ENCODE measurements at regions not wholly inside any gene's neighbourhood (a gene's known extent, or its start where the extent isn't known, plus 50 kb on each side); places are given as distances from the start of the nearest gene placed in this dataset.

DNA sequence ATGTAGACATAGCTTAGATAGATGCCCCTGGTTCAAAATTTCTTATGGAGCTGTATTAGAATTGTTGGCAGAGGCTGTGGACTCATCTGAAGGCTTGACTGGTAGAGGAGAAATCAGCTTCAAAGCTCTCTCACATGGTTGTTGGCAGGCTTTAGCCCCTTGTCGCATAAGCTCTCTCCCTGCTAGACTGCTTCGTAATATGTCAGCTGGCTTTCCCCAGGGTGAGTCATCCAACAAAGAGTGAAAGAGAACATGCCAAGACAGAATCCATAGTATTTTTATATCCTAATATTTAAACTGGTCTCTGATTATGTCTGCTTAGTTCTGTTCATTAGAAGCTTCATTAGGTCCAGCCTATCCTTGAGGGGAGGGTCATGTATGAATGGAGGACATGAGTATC lies 427.4 kb upstream of the NAALADL2 start:
- DNase-seq (ENCODE audit: low read depth) = no peak
- H3K4me3 ChIP-seq (ENCODE audit: low read depth, low read length) = no peak overlapping the region
- TF ChIP-seq, protein P1, sequence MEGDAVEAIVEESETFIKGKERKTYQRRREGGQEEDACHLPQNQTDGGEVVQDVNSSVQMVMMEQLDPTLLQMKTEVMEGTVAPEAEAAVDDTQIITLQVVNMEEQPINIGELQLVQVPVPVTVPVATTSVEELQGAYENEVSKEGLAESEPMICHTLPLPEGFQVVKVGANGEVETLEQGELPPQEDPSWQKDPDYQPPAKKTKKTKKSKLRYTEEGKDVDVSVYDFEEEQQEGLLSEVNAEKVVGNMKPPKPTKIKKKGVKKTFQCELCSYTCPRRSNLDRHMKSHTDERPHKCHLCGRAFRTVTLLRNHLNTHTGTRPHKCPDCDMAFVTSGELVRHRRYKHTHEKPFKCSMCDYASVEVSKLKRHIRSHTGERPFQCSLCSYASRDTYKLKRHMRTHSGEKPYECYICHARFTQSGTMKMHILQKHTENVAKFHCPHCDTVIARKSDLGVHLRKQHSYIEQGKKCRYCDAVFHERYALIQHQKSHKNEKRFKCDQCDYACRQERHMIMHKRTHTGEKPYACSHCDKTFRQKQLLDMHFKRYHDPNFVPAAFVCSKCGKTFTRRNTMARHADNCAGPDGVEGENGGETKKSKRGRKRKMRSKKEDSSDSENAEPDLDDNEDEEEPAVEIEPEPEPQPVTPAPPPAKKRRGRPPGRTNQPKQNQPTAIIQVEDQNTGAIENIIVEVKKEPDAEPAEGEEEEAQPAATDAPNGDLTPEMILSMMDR (conservative IDR thresholded peaks at IDR 0.05; ENCODE audit: low read depth, low read length) = no peak

DNA sequence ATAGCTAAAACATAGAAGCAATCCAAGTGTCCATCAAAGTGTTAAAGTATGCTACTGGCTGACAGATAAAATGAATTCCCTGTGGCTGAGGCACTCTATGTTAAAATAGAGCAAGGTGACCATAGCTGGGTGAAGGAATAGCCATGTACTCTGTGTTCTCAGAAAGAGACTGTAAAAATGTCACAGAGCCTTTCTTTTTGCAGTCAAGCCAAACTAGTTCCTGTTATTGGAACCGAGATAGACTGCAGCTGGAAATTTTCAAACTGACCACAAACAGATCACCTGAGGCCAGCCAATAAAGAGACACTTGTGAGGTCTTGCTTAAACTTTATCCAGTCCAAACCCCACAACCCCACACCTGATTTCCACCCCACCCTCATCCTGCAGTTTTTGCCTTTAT lies 422.8 kb upstream of the NAALADL2 start:
- DNase-seq (ENCODE audit: low read depth) = no peak
- H3K4me3 ChIP-seq (ENCODE audit: low read depth, low read length) = no peak overlapping the region
- TF ChIP-seq, protein P1 (conservative IDR thresholded peaks at IDR 0.05; ENCODE audit: low read depth, low read length) = no peak

DNA sequence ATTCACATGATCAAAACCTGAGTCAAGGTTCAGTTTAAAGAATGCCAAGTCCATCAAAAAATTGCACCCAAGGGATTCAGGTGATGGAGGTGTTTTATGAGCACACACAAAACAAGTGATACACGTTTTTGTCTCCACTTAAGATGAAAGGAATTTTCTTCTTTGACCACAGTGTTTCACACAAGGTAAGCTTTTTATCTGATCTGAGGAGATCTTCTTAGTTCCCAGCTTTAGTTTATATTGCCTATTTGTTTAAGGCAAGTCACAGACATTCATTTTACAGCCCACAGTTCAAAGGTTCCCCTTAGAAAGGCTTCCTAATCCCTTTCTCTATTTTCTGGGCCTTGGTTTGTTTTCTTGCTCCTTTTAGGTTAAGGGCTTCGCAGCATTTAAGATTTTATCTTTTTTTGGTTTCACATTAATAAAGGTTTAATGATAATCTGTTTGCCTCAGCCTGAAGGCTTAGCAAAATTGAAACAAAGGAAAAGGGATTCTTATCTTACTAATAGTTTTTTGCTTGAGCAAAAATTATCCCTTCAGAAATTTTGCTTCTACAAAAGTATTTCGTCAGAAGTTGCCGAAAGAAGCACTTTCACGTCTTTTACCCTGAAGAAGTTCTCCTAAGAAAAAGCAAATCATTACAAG lies 420.5 kb upstream of the NAALADL2 start:
- TF ChIP-seq, protein P1 (conservative IDR thresholded peaks at IDR 0.05; ENCODE audit: low read depth, low read length) = no peak
- no peak for DNase-seq (ENCODE audit: low read depth)
- no peak overlapping the region for H3K4me3 ChIP-seq (ENCODE audit: low read depth, low read length)

DNA sequence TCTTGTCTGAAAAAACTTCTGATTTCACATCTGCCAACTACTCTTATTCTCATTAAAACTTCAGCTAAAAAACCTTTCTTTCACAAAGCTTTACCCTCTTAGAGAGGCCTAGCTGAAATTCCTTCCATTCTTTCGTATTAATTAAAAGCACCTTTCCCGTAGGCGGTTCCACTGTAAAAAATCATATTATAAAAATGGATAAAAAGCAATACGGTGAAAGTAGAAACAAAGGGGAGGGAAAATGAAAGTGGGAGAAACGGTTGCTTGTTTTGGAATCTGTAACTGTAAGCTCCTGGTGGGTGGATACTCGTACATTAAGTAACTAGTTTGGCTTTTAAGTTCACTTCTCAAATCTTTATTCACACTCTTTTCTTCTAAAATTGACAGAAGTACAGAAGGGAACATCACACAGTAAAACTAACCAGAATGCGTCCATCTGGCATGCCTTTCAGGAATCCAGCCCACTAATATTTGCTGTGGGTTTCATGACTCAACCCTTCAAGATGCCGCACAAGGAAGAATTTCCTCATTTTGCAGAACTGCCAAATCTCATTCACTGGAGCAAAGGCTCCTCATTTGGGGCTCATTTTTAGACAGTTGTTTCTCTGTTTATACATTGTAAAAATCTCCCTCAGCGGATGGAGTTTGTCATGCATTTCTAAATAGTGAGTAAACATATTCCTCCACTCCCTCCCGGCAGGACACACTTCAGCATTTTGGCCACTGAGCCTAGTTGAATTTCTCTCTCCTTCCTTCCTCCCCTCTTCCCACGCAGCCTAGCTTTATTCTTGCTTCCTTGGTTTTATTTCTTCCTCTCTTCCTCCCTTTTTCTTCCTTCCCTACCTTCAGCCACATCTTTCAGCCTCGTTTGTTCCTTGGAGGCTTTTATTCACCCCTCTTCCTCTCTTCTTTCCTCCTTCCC lies 419.5 kb upstream of the NAALADL2 start:
- TF ChIP-seq, protein P1 (conservative IDR thresholded peaks at IDR 0.05; ENCODE audit: low read depth, low read length) = no peak
- peak; percentile 58 for DNase-seq (ENCODE audit: low read depth)
- peak overlapping the region; percentile 68 for H3K4me3 ChIP-seq (ENCODE audit: low read depth, low read length)

DNA sequence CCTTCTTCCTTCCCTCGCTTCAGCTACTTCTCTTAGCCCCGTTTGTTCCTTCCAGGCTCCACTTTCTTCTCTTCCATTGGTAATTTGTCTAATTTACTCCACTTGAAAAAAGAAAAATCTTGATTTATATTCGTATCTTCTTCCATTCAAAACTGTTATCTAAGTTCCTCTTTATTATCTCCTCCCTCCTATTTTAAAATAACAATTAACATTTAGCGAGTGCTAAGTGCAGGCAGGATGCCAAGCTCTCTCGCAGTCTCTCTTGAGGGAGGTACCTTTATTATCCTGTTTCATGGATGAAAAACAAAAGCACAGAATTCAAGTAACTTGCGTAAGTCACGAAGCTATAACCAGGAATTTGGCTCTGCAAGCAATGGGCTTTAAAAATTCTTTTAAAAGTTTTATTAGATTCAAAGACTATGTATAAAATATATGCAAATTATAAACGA lies 418.9 kb upstream of the NAALADL2 start:
- H3K4me3 ChIP-seq (ENCODE audit: low read depth, low read length) = peak overlapping the region; percentile 68
- TF ChIP-seq, protein P1 (conservative IDR thresholded peaks at IDR 0.05; ENCODE audit: low read depth, low read length) = no peak
- peak; percentile 36 for DNase-seq (ENCODE audit: low read depth)

DNA sequence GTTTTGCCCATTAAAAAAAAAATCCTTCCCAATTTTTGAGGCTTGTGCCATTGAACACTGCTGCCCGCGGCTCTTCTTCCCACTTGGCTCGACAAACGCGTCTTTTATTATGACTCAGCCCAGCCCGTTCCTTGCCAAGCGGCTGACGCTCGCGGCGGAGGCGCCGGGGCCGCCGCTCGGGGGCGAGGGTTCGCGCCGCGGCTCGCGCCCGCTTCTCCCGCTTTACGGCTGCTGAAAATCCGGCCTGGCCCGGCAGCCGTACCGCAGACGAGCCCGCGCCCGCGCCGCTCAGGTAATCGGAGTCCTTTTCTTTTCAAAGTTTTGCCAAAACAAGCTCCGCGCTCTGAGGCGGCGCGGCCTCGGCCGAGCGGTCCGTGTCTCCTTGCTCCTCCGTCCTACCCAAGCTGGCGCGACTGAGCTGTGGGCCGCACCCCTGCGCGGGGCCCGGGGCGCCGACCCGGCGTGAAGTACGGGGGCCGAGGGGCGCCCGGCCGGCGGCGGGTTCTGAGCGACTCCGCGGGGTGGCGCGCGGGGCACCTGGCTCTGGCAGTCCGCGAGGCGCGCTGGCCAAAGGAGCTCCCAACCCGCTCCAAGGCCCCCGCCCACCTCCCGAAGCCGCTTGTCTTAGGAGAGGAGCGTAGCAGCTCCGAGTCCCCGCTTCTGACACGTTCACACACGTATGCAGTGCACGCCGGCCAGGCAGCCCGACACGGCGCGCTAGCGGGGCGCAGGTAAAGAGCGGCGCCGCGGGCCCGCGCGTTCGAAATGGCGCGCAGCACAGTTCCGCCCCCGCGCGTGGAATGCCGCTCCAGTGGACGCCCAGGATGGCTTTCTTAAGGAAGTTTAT lies 418.2 kb upstream of the NAALADL2 start:
- peak; percentile 33 for DNase-seq (ENCODE audit: low read depth)
- H3K4me3 ChIP-seq (ENCODE audit: low read depth, low read length) = peak overlapping the region; percentile 68
- TF ChIP-seq, protein P1 (conservative IDR thresholded peaks at IDR 0.05; ENCODE audit: low read depth, low read length) = no peak
